ENCODE measurements at regions not wholly inside any gene's neighbourhood (a gene's known extent, or its start where the extent isn't known, plus 50 kb on each side); places are given as distances from the start of the nearest gene placed in this dataset.

DNA sequence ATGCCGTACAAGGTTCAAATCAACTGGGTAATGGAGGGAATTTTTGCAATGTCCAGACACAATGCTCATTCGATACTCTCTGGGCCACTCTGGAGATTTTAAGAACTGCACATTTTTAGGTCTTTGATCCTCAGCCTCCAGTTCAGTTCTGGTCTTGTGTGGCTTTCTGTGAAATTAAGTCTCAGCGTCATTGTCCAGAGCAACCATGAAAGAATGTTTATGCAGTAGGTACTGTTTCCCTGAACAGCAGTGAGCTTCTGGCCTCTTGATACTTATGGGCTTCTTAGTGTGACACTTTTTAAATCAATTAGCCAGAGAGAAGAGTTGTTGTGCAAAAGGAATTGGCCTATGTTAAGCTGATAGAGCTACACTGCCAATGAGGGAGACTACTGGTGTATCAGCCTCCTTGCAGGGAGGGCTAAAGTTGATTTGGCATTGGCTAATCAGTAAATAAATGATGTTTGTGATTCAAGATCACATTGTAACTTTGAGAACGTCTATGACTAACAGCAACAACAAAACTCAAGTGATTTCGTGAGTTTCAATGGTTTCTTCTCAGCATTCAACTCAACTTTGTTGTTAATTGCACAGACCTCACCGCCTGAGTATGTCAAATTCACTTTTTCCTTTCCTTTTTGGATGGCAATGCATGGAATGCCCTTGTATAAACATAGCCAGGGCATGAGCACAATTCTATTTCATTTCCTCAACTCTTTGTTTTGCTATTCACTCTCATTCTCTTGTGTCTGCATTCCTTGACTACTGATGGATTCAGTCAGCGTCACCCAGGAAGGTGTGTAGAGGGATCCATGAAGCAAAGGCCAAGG lies 85.1 kb downstream of the GJA1 start:
- TF ChIP-seq, protein P1, sequence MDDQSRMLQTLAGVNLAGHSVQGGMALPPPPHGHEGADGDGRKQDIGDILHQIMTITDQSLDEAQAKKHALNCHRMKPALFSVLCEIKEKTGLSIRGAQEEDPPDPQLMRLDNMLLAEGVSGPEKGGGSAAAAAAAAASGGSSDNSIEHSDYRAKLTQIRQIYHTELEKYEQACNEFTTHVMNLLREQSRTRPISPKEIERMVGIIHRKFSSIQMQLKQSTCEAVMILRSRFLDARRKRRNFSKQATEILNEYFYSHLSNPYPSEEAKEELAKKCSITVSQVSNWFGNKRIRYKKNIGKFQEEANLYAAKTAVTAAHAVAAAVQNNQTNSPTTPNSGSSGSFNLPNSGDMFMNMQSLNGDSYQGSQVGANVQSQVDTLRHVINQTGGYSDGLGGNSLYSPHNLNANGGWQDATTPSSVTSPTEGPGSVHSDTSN (IDR thresholded peaks at IDR 0.05), result no peak
- TF ChIP-seq, protein P2, sequence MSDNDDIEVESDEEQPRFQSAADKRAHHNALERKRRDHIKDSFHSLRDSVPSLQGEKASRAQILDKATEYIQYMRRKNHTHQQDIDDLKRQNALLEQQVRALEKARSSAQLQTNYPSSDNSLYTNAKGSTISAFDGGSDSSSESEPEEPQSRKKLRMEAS (IDR thresholded peaks at IDR 0.05), result peak; percentile 30; the same call in 1 of the 2 replicates
- TF ChIP-seq, protein P3, sequence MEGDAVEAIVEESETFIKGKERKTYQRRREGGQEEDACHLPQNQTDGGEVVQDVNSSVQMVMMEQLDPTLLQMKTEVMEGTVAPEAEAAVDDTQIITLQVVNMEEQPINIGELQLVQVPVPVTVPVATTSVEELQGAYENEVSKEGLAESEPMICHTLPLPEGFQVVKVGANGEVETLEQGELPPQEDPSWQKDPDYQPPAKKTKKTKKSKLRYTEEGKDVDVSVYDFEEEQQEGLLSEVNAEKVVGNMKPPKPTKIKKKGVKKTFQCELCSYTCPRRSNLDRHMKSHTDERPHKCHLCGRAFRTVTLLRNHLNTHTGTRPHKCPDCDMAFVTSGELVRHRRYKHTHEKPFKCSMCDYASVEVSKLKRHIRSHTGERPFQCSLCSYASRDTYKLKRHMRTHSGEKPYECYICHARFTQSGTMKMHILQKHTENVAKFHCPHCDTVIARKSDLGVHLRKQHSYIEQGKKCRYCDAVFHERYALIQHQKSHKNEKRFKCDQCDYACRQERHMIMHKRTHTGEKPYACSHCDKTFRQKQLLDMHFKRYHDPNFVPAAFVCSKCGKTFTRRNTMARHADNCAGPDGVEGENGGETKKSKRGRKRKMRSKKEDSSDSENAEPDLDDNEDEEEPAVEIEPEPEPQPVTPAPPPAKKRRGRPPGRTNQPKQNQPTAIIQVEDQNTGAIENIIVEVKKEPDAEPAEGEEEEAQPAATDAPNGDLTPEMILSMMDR (IDR thresholded peaks at IDR 0.05), result no peak
- TF ChIP-seq ZSCAN20 (CRISPR knock-in tag; IDR thresholded peaks at IDR 0.05) (no peak), CEBPB (IDR thresholded peaks at IDR 0.05) (peak in 1 of 2 experiments; percentile 30; a peak in 1 of 4 replicates), POLR2AphosphoS2 (conservative IDR thresholded peaks at IDR 0.05; ENCODE audit: low read length) (no peak), RCOR1 (IDR thresholded peaks at IDR 0.05; ENCODE audit: low read depth, low read length) (no peak)

Data from A549 (cell line).